Psoas muscle (tissue), 7 donors: ENCODE measurements at regions not wholly inside any gene's neighbourhood (a gene's known extent, or its start where the extent isn't known, plus 50 kb on each side); places are given as distances from the start of the nearest gene placed in this dataset.

Source experiments
- ATAC-seq, 4 donors: fragments of 200-7000 bp; cut with Tn5 transposase; one replicate each; pipeline ENCODE4 v1.9.1; 2020; ENCODE audit warnings: moderate library complexity in 3 of 4, mild to moderate bottlenecking in 2 of 4
- DNase-seq, 2 donors: peaks; one replicate each; pipeline ENCODE4 v3.0.0-alpha.2; 2020
- H3K27ac ChIP-seq: fragments of 200-600 bp; one replicate; pipeline ENCODE4 v1.8.0; 2022
- H3K27me3 ChIP-seq, 3 donors: fragments of 200-600 bp in 1 of 3; one replicate each; pipeline versions ENCODE4 v1.6.1 to v1.8.0; 2013 to 2022; ENCODE audit warnings: low read length in 2 of 3, mild to moderate bottlenecking in 2 of 3, moderate library complexity in 1 of 3; ENCODE audit not compliant: insufficient read depth in 3 of 3
- H3K36me3 ChIP-seq, 2 donors: fragments of 200-600 bp in 1 of 2; one replicate each; pipeline versions ENCODE4 v1.6.1 to v1.8.0; 2013 to 2022; ENCODE audit warnings: low read depth in 1 of 2, mild to moderate bottlenecking in 1 of 2, moderate library complexity in 1 of 2; ENCODE audit not compliant: insufficient read depth in 1 of 2
- H3K4me1 ChIP-seq: fragments of 200-600 bp; one replicate; pipeline ENCODE4 v1.8.0; 2022
- H3K4me3 ChIP-seq: fragments of 200-600 bp; one replicate; pipeline ENCODE4 v1.8.0; 2022; ENCODE audit warnings: mild to moderate bottlenecking
- H3K9me3 ChIP-seq: fragments of 200-600 bp; one replicate; pipeline ENCODE4 v1.8.0; 2022
- WGBS, 3 donors: extraction: QIAGEN DNeasy Blood & Tissue Kit; methylation state at CpG; one replicate each; pipeline versions ENCODE4 v1.1.6 to v1.1.7; 2013; 5-methylcytosine and 5-hydroxymethylcytosine counted together
- intact Hi-C, 2 donors: fragments of 100-400 bp; cut with DNase I; formaldehyde crosslinking; loops; one replicate each; pipeline versions ENCODE4 v1.11.0 to v1.14.2; 2022
- TF ChIP-seq, protein P1 (sequence below): fragments of 200-600 bp; IDR thresholded peaks from one replicate; pipeline ENCODE4 v1.8.0; 2022; ENCODE audit warnings: antibody characterized with exemption
- donor health status: healthy with polysubstance abuse.
- donor health status: DM: no; HTN: no; CAD: no; lungs with moderate emphysema.
- donor health status: Bipolar disorder and iron deficiency.
- donor health status: healthy.
- donor health status: DM: yes; HTN: yes; CAD: no.
- donor health status: DM: no; HTN: no; CAD: no.
- donor health status: DM: yes; HTN: yes; CAD: no.

GRCh38 chr5:19044931-19045695 is 942.9 kb downstream of the CDH18 start:
- TF ChIP-seq, protein P1, sequence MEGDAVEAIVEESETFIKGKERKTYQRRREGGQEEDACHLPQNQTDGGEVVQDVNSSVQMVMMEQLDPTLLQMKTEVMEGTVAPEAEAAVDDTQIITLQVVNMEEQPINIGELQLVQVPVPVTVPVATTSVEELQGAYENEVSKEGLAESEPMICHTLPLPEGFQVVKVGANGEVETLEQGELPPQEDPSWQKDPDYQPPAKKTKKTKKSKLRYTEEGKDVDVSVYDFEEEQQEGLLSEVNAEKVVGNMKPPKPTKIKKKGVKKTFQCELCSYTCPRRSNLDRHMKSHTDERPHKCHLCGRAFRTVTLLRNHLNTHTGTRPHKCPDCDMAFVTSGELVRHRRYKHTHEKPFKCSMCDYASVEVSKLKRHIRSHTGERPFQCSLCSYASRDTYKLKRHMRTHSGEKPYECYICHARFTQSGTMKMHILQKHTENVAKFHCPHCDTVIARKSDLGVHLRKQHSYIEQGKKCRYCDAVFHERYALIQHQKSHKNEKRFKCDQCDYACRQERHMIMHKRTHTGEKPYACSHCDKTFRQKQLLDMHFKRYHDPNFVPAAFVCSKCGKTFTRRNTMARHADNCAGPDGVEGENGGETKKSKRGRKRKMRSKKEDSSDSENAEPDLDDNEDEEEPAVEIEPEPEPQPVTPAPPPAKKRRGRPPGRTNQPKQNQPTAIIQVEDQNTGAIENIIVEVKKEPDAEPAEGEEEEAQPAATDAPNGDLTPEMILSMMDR, result no peak
- WGBS, 3 donors, result 58 to 59% (median 59%) methylated on average over 7 of the region's 7 CpGs
- Histone ChIP-seq H3K27ac (no peak overlapping the region), H3K4me1 (no peaks in the 10 kb centered on the region), H3K9me3 (no peaks in the 10 kb centered on the region), H3K36me3 (no peaks in the 10 kb centered on the region), H3K27me3 (no peaks in the 10 kb centered on the region), H3K4me3 (no peak overlapping the region)
- ATAC-seq (no peak), DNase-seq (no peak)
- intact Hi-C loops, result no loop called here

- H3K27me3 ChIP-seq, result no peaks in the 10 kb centered on the region
- no peak overlapping the region for H3K27ac ChIP-seq
- H3K4me1 ChIP-seq, result no peaks in the 10 kb centered on the region
- H3K36me3 ChIP-seq, result no peaks in the 10 kb centered on the region
- H3K9me3 ChIP-seq, result no peaks in the 10 kb centered on the region
- no peak for DNase-seq
- H3K4me3 ChIP-seq, result no peak overlapping the region
- ATAC-seq, result no peak
- 91 to 94% (median 92%) methylated on average over 9 of the region's 9 CpGs for WGBS, 3 donors
- intact Hi-C loops, result no loop called here
- TF ChIP-seq, protein P1, result no peak
Observed at GRCh38 chr5:19047277-19047676, 940.7 kb downstream of the CDH18 start.

DNA sequence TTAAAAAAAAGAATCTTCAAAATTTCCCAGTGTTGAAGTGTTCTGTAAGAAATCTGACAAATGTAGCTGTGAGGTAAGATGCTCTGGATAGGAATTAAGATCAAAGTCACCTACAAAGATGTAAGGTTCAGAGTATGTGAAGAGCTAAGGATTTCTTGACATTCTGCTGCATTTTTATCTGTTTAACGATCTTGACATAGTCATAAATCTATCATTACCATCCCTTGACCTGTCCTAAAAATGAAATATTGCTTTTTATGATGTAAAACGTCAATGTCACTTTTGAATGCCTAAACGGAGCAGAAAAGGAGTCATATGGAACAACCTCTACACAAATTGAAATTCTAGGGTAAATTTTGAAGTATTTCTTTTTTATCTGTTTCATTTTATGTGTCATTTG is 939.3 kb downstream of the CDH18 start:
- Histone ChIP-seq H3K27ac (no peak overlapping the region), H3K36me3 (no peaks in the 10 kb centered on the region), H3K27me3 (no peaks in the 10 kb centered on the region), H3K9me3 (no peaks in the 10 kb centered on the region), H3K4me1 (no peaks in the 10 kb centered on the region), H3K4me3 (no peak overlapping the region)
- intact Hi-C loops, result no loop called here
- no peak for DNase-seq
- WGBS, 3 donors, result 43 to 48% (median 45%) methylated on average over 3 of the region's 3 CpGs
- TF ChIP-seq, protein P1, result no peak
- ATAC-seq, result no peak

GRCh38 chr5:19058216-19058615 is 929.8 kb downstream of the CDH18 start:
- TF ChIP-seq, protein P1, result no peak
- 82 to 85% (median 83%) methylated on average over 2 of the region's 2 CpGs for WGBS, 3 donors
- Histone ChIP-seq H3K4me1 (no peaks in the 10 kb centered on the region), H3K4me3 (no peak overlapping the region), H3K27me3 (no peaks in the 10 kb centered on the region), H3K9me3 (no peaks in the 10 kb centered on the region), H3K27ac (no peak overlapping the region), H3K36me3 (no peaks in the 10 kb centered on the region)
- intact Hi-C loops, result no loop called here
- DNase-seq (no peak), ATAC-seq (no peak)

- ATAC-seq (no peak), DNase-seq (no peak)
- no peaks in the 10 kb centered on the region for H3K9me3 ChIP-seq
- H3K27ac ChIP-seq, result no peak overlapping the region
- no peak overlapping the region for H3K4me3 ChIP-seq
- H3K27me3 ChIP-seq, result no peaks in the 10 kb centered on the region
- H3K4me1 ChIP-seq, result no peaks in the 10 kb centered on the region
- intact Hi-C loops, result no loop called here
- TF ChIP-seq, protein P1, result no peak
- no peaks in the 10 kb centered on the region for H3K36me3 ChIP-seq
Observed at GRCh38 chr5:19064094-19064493, 923.9 kb downstream of the CDH18 start.
